ENCODE measurements at regions not wholly inside any gene's neighbourhood (a gene's known extent, or its start where the extent isn't known, plus 50 kb on each side); places are given as distances from the start of the nearest gene placed in this dataset.

DNA sequence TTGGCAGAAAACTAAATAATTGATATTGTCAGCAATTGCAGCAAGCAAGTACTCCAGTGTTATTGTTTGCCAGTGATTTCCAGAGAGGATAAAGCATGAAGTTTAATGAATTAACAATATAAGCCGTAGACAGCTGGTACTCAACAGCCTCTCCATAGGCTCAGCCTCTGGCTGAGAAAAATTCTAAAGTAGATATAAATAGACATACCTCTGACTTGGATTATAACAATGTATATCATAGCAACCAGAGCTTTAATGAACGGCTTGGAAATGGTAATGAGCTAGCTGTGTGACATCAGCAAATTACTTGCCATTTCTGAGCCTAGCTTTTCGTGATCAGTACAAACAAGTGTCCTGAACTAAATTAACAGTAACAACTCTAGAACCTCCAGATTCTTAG lies 1055.4 kb upstream of the AUTS2 start:
- 56% methylated on average over 3 of the region's 3 CpGs for WGBS
- no peaks in the 10 kb centered on the region for H3K4me1 ChIP-seq
- H3K27ac ChIP-seq: no peak overlapping the region
- no peaks in the 10 kb centered on the region for H3K9me3 ChIP-seq
- no peaks in the 10 kb centered on the region for H3K36me3 ChIP-seq
- DNase-seq (ENCODE audit: low spot score in 2 of 2): no peak
- no peak for TF ChIP-seq EP300 (IDR thresholded peaks at IDR 0.05)
- TF ChIP-seq POLR2AphosphoS5 (IDR thresholded peaks at IDR 0.05): no peak
- TF ChIP-seq CTCF (IDR thresholded peaks at IDR 0.05): no peak
- no peak for TF ChIP-seq POLR2A (IDR thresholded peaks at IDR 0.05)
- H3K4me3 ChIP-seq: no peak overlapping the region
- peaks cover 16% of the 10 kb centered on the region for H3K27me3 ChIP-seq

DNA sequence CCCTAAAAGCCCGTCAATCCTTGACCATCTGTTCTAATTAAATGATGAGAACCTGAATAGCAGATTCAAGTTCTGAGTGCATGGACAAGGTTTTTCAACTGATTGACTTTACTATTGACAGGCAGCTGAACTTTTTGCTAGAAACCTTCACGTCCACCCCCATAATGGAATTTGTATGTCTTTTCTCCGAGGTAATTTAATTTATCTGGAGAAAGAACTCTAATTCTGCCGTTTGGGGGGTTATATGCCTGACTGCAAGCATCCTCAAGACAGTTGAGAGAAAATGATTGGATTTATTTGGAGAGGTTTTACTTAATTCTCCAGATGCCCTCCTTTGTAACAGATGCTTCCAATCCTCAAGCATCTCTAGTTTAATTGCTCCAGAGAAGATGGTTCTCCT lies 1053.4 kb upstream of the AUTS2 start:
- DNase-seq (ENCODE audit: low spot score in 2 of 2): no peak
- H3K9me3 ChIP-seq: no peaks in the 10 kb centered on the region
- H3K27me3 ChIP-seq: peaks cover 13% of the 10 kb centered on the region
- no peaks in the 10 kb centered on the region for H3K36me3 ChIP-seq
- no peak overlapping the region for H3K27ac ChIP-seq
- no peak overlapping the region for H3K4me3 ChIP-seq
- no peak for TF ChIP-seq POLR2A (IDR thresholded peaks at IDR 0.05)
- no peaks in the 10 kb centered on the region for H3K4me1 ChIP-seq
- WGBS: 64% methylated on average over 4 of the region's 4 CpGs

- H3K27ac ChIP-seq: no peak overlapping the region
- no peaks in the 10 kb centered on the region for H3K36me3 ChIP-seq
- no peak for TF ChIP-seq EP300 (IDR thresholded peaks at IDR 0.05)
- no peak for TF ChIP-seq POLR2AphosphoS5 (IDR thresholded peaks at IDR 0.05)
- no peak for TF ChIP-seq CTCF (IDR thresholded peaks at IDR 0.05)
- no peak for TF ChIP-seq POLR2A (IDR thresholded peaks at IDR 0.05)
- DNase-seq (ENCODE audit: low spot score in 2 of 2): no peak
- H3K4me3 ChIP-seq: no peak overlapping the region
- 64% methylated on average over 6 of the region's 6 CpGs for WGBS
- H3K27me3 ChIP-seq: peaks cover 7% of the 10 kb centered on the region
- H3K4me1 ChIP-seq: no peaks in the 10 kb centered on the region
- no peaks in the 10 kb centered on the region for H3K9me3 ChIP-seq
Observed at GRCh38 chr7:68547181-68547580, 1051.1 kb upstream of the AUTS2 start.

GRCh38 chr7:68547799-68548198 lies 1050.5 kb upstream of the AUTS2 start:
- H3K4me3 ChIP-seq: no peak overlapping the region
- no peak overlapping the region for H3K27ac ChIP-seq
- no peak for TF ChIP-seq POLR2AphosphoS5 (IDR thresholded peaks at IDR 0.05)
- TF ChIP-seq EP300 (IDR thresholded peaks at IDR 0.05): no peak
- TF ChIP-seq POLR2A (IDR thresholded peaks at IDR 0.05): no peak
- TF ChIP-seq CTCF (IDR thresholded peaks at IDR 0.05): no peak
- no peaks in the 10 kb centered on the region for H3K4me1 ChIP-seq
- no peaks in the 10 kb centered on the region for H3K9me3 ChIP-seq
- peaks cover 7% of the 10 kb centered on the region for H3K27me3 ChIP-seq
- 66% methylated on average over 10 of the region's 10 CpGs for WGBS
- no peak for DNase-seq (ENCODE audit: low spot score in 2 of 2)
- H3K36me3 ChIP-seq: no peaks in the 10 kb centered on the region

GRCh38 chr7:68550027-68550426 lies 1048.2 kb upstream of the AUTS2 start:
- WGBS: 100% methylated on average over 2 of the region's 2 CpGs
- H3K4me3 ChIP-seq: no peak overlapping the region
- peaks cover 3% of the 10 kb centered on the region for H3K27me3 ChIP-seq
- no peaks in the 10 kb centered on the region for H3K4me1 ChIP-seq
- no peak for DNase-seq (ENCODE audit: low spot score in 2 of 2)
- no peaks in the 10 kb centered on the region for H3K36me3 ChIP-seq
- no peak overlapping the region for H3K27ac ChIP-seq
- no peaks in the 10 kb centered on the region for H3K9me3 ChIP-seq
- no peak for TF ChIP-seq EP300 (IDR thresholded peaks at IDR 0.05)
- no peak for TF ChIP-seq POLR2AphosphoS5 (IDR thresholded peaks at IDR 0.05)
- TF ChIP-seq CTCF (IDR thresholded peaks at IDR 0.05): no peak
- no peak for TF ChIP-seq POLR2A (IDR thresholded peaks at IDR 0.05)

- WGBS: 78% methylated on average over 3 of the region's 3 CpGs
- Histone ChIP-seq H3K4me3 (no peak overlapping the region), H3K27ac (no peak overlapping the region), H3K36me3 (no peaks in the 10 kb centered on the region), H3K9me3 (no peaks in the 10 kb centered on the region), H3K4me1 (no peaks in the 10 kb centered on the region), H3K27me3 (no peaks in the 10 kb centered on the region)
- no peak for TF ChIP-seq POLR2AphosphoS5 (IDR thresholded peaks at IDR 0.05)
- no peak for TF ChIP-seq CTCF (IDR thresholded peaks at IDR 0.05)
- no peak for TF ChIP-seq POLR2A (IDR thresholded peaks at IDR 0.05)
- no peak for TF ChIP-seq EP300 (IDR thresholded peaks at IDR 0.05)
- DNase-seq (ENCODE audit: low spot score in 2 of 2): no peak
Observed at GRCh38 chr7:68550635-68551034, 1047.6 kb upstream of the AUTS2 start.
